Ectodermal cell (in vitro differentiated cells): ENCODE measurements at regions not wholly inside any gene's neighbourhood (a gene's known extent, or its start where the extent isn't known, plus 50 kb on each side); places are given as distances from the start of the nearest gene placed in this dataset.
"Not testable (repeated sequence)": the region's sequence is repeated elsewhere in the genome, so short reads cannot be mapped to it uniquely, and the experiment has no call there.

ENCODE experiments used
- H3K27ac ChIP-seq: 2 replicates; pipeline ENCODE4 v1.7.0; 2013; ENCODE audit warnings: mild to moderate bottlenecking, low read depth, low read length; ENCODE audit not compliant: insufficient read depth, poor library complexity, severe bottlenecking
- H3K27me3 ChIP-seq: 2 replicates; pipeline ENCODE4 v1.7.0; 2013; ENCODE audit warnings: mild to moderate bottlenecking, low read length; ENCODE audit not compliant: insufficient read depth, control insufficient read depth, poor library complexity, severe bottlenecking
- H3K36me3 ChIP-seq: one replicate; pipeline ENCODE4 v1.7.0; 2013; ENCODE audit warnings: low read length; ENCODE audit not compliant: control insufficient read depth, insufficient read depth
- H3K4me1 ChIP-seq: one replicate; pipeline ENCODE4 v1.7.0; 2013; ENCODE audit warnings: low read length; ENCODE audit not compliant: control insufficient read depth, insufficient read depth
- H3K4me3 ChIP-seq: 2 replicates; pipeline ENCODE4 v1.7.0; 2013; ENCODE audit warnings: low read depth, low read length, control low read depth; ENCODE audit not compliant: insufficient read depth
- H3K9me3 ChIP-seq: 2 replicates; pipeline ENCODE4 v1.7.0; 2013; ENCODE audit warnings: mild to moderate bottlenecking, low read length, moderate library complexity; ENCODE audit not compliant: control insufficient read depth
- WGBS, 2 experiments: methylation state at CpG; one replicate each; pipeline ENCODE4 v1.1.7; 2013; ENCODE audit warnings: missing lambda C conversion rate in 2 of 2; 5-methylcytosine and 5-hydroxymethylcytosine counted together

GRCh38 chr22:47613606-47614350 is 851.3 kb downstream of the TBC1D22A start:
- Histone ChIP-seq H3K36me3 (no peaks in the 10 kb centered on the region), H3K4me1 (no peaks in the 10 kb centered on the region), H3K9me3 (no peaks in the 10 kb centered on the region), H3K27me3 (no peaks in the 10 kb centered on the region), H3K4me3 (no peak overlapping the region), H3K27ac (no peak overlapping the region)
- WGBS, 2 experiments = 90 to 92% methylated on average over 13 of the region's 13 CpGs

- not testable (repeated sequence) for H3K4me1 ChIP-seq, H3K36me3 ChIP-seq, H3K27me3 ChIP-seq, H3K9me3 ChIP-seq, H3K27ac ChIP-seq, H3K4me3 ChIP-seq
- 83 to 87% methylated on average over 11 of the region's 11 CpGs for WGBS, 2 experiments
These were observed 850.7 kb downstream of the TBC1D22A start for GRCh38 chr22:47613181-47613580.

DNA sequence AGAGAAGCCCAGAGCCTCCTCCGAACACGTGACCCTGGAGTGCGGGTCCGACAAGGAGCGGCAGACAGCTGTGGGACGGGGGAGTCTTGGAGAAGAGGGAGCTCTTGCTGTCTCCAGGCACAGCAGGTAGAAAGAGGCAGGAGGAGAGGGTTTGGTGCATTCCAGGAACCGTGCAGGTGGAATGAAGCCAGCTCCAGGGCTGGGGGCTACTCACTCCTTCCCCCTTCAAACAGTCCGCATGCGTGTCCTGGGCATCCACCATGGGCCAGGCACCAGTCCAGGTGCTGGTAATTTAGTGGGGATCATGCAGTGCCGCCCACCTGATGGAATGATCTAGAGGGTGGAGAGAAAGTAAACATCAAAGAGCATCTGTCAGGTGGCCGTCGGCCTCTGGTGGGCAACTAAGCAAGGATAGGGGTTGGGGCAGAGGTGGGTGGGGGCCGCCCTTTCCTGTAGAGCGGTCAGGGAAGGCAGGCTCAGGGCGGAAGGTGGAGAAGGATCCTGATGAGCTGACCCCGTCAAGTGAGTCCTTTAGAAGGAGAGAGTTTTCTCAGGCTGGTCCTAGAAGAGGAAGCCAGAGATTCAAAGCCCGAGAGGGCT is 850.0 kb downstream of the TBC1D22A start:
- no peaks in the 10 kb centered on the region for H3K9me3 ChIP-seq
- no peaks in the 10 kb centered on the region for H3K27me3 ChIP-seq
- H3K4me3 ChIP-seq = no peak overlapping the region
- 91 to 92% methylated on average over 17 of the region's 17 CpGs for WGBS, 2 experiments
- no peaks in the 10 kb centered on the region for H3K4me1 ChIP-seq
- no peaks in the 10 kb centered on the region for H3K36me3 ChIP-seq
- no peak overlapping the region for H3K27ac ChIP-seq

- WGBS, 2 experiments = 93 to 96% methylated on average over 8 of the region's 9 CpGs
- no peaks in the 10 kb centered on the region for H3K9me3 ChIP-seq
- no peaks in the 10 kb centered on the region for H3K4me1 ChIP-seq
- H3K27ac ChIP-seq = no peak overlapping the region
- H3K36me3 ChIP-seq = no peaks in the 10 kb centered on the region
- H3K4me3 ChIP-seq = no peak overlapping the region
- H3K27me3 ChIP-seq = no peaks in the 10 kb centered on the region
These were observed 848.3 kb downstream of the TBC1D22A start for GRCh38 chr22:47610764-47611163.

- H3K4me3 ChIP-seq = no peak overlapping the region
- no peaks in the 10 kb centered on the region for H3K4me1 ChIP-seq
- no peaks in the 10 kb centered on the region for H3K9me3 ChIP-seq
- H3K36me3 ChIP-seq = no peaks in the 10 kb centered on the region
- 89 to 92% methylated on average over 12 of the region's 12 CpGs for whole genome bisulfite sequencing, 2 experiments
- no peaks in the 10 kb centered on the region for H3K27me3 ChIP-seq
- no peak overlapping the region for H3K27ac ChIP-seq
These were observed 847.8 kb downstream of the TBC1D22A start for GRCh38 chr22:47610281-47610680.

DNA sequence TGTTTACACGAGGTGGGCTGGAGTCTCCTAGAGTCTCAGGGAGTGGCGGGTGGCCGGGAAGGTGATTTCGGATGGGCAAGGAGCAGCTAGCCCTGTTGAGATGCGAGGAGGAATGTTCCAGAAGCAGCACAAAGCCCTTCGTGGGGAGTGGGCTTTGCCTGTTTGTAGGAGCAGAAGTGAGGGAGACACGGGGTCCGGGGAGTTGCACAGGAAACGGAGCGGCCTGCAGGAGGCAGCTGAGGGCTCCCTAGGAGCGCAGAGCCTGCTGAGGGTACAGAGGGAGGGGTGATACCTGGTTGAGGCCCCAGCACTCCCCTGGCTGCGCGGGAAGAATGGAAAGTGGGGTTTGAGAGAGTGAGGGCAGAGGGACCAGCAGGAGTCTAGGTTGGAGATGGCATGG is 847.2 kb downstream of the TBC1D22A start:
- Histone ChIP-seq H3K36me3 (no peaks in the 10 kb centered on the region), H3K27ac (no peak overlapping the region), H3K9me3 (no peaks in the 10 kb centered on the region), H3K4me1 (no peaks in the 10 kb centered on the region), H3K4me3 (no peak overlapping the region), H3K27me3 (no peaks in the 10 kb centered on the region)
- WGBS, 2 experiments = 82 to 83% methylated on average over 12 to 13 of the region's 13 CpGs

GRCh38 chr22:47608421-47608820 is 846.0 kb downstream of the TBC1D22A start:
- 85 to 86% methylated on average over 3 of the region's 3 CpGs for whole genome bisulfite sequencing, 2 experiments
- Histone ChIP-seq H3K36me3 (no peaks in the 10 kb centered on the region), H3K4me1 (no peaks in the 10 kb centered on the region), H3K27ac (no peak overlapping the region), H3K27me3 (no peaks in the 10 kb centered on the region), H3K4me3 (no peak overlapping the region), H3K9me3 (no peaks in the 10 kb centered on the region)

- no peaks in the 10 kb centered on the region for H3K27me3 ChIP-seq
- WGBS, 2 experiments = 93 to 97% methylated on average over 7 of the region's 7 CpGs
- H3K27ac ChIP-seq = no peak overlapping the region
- no peaks in the 10 kb centered on the region for H3K4me1 ChIP-seq
- no peak overlapping the region for H3K4me3 ChIP-seq
- H3K9me3 ChIP-seq = no peaks in the 10 kb centered on the region
- no peaks in the 10 kb centered on the region for H3K36me3 ChIP-seq
These were observed 845.0 kb downstream of the TBC1D22A start for GRCh38 chr22:47607486-47607885.

- 88 to 93% methylated on average over 9 of the region's 9 CpGs for WGBS, 2 experiments
- Histone ChIP-seq H3K36me3 (no peaks in the 10 kb centered on the region), H3K4me3 (no peak overlapping the region), H3K27me3 (no peaks in the 10 kb centered on the region), H3K4me1 (no peaks in the 10 kb centered on the region), H3K9me3 (no peaks in the 10 kb centered on the region), H3K27ac (no peak overlapping the region)
These were observed 844.0 kb downstream of the TBC1D22A start for GRCh38 chr22:47606426-47606825.

- 86 to 91% methylated on average over 5 of the region's 5 CpGs for WGBS, 2 experiments
- no peaks in the 10 kb centered on the region for H3K9me3 ChIP-seq
- H3K36me3 ChIP-seq = no peaks in the 10 kb centered on the region
- H3K27me3 ChIP-seq = no peaks in the 10 kb centered on the region
- no peak overlapping the region for H3K27ac ChIP-seq
- H3K4me3 ChIP-seq = no peak overlapping the region
- no peaks in the 10 kb centered on the region for H3K4me1 ChIP-seq
These were observed 843.4 kb downstream of the TBC1D22A start for GRCh38 chr22:47605886-47606285.
